Mesendoderm (in vitro differentiated cells): ENCODE measurements at regions not wholly inside any gene's neighbourhood (a gene's known extent, or its start where the extent isn't known, plus 50 kb on each side); places are given as distances from the start of the nearest gene placed in this dataset.
A peak's percentile ranks its signal among the peaks of the same experiment; 100 is the strongest.

Experiments
- small RNA-seq: library from polyadenylated mRNA; stranded (forward); fragments of <200 nt; extraction: miRNeasy Mini kit (QIAGEN cat#:217004); gene quantifications from one replicate; pipeline ENCODE3, GENCODE V24; 2013; ENCODE audit not compliant: insufficient read depth

Small RNA genes in the stretch of these regions (small RNA-seq; reads per million reads assigned to genes)
- gene MIR3660, result 4.3 reads per million, percentile 65 among the genes with 10 or more reads in this experiment
